NCI-H345 treated with DMSO at 0.1 percent for 48 hours (cell line): ENCODE measurements at regions not wholly inside any gene's neighbourhood (a gene's known extent, or its start where the extent isn't known, plus 50 kb on each side); places are given as distances from the start of the nearest gene placed in this dataset.

Experiments
- DNase-seq: peaks from one replicate; lab custom pipeline; 2025; ENCODE audit not compliant: unreplicated experiment; lab: John Stamatoyannopoulos, UW

DNA sequence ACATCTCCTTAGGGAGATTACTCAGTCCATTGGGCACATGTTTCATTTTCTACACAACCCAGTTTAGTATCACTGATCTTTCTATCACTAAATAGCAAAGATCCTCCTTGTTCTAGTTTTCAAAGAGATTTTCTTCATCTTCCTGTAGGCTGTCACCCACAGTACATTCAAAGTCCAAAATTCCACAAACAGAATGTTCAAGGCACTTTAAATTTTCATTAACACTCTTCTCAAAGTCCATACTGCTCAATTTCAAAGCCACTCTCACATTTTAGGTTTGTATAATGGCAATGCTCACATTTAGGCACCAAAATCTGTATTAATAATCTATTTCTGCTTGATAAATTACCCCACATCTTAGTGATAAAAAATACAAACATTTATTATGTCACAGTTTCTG is 152.8 kb downstream of the FSIP2 start:
- no peak for DNase-seq

GRCh38 chr2:185891804-185892411 is 153.3 kb downstream of the FSIP2 start:
- no peak for DNase-seq

GRCh38 chr2:185892484-185892883 is 153.9 kb downstream of the FSIP2 start:
- DNase-seq, result no peak

GRCh38 chr2:185894223-185894622 is 155.6 kb downstream of the FSIP2 start:
- no peak for DNase-seq

DNA sequence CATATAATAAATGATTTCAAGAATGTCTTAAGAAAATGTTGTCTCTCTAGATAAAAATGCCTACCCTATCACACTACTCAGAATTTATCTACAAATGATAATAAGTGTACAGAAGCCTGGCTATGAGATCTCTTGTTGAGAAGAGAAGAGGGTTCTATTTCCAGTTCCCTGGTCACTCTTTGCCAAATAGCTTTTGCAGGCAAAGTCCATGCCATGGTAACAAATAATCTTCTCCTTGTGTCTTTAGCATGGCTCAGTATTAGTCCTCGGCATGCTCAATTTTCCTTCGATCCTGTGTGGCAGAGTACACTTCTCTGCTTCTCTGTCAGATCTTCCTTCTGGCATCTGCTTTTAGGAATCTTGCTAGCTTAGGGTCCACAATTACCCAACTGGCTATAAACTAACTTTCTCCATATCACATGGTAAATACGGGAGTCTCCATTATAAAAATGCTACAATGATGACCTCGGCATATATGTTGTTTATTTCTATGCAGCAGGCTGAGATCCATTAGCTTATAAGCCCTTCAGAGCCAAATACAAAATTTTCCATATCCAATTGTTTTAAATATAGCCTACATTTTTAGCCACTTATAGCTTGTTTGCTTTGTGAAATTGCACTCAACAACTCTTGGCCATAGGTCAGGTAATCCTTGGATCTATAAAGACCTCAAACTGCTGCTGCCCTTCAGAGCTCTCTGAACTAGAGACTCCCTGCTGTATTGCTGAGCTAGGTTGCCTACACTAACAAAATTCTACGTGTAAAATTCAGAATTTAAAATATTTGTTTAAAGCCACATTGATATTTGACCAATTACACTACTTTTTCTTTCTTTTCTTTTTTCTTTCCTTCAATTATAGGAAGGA is 157.5 kb downstream of the FSIP2 start:
- DNase-seq, result no peak

- no peak for DNase-seq
These were observed 160.8 kb downstream of the FSIP2 start for GRCh38 chr2:185899366-185899765.

- no peak for DNase-seq
These were observed 180.6 kb downstream of the FSIP2 start for GRCh38 chr2:185919155-185919554.

DNA sequence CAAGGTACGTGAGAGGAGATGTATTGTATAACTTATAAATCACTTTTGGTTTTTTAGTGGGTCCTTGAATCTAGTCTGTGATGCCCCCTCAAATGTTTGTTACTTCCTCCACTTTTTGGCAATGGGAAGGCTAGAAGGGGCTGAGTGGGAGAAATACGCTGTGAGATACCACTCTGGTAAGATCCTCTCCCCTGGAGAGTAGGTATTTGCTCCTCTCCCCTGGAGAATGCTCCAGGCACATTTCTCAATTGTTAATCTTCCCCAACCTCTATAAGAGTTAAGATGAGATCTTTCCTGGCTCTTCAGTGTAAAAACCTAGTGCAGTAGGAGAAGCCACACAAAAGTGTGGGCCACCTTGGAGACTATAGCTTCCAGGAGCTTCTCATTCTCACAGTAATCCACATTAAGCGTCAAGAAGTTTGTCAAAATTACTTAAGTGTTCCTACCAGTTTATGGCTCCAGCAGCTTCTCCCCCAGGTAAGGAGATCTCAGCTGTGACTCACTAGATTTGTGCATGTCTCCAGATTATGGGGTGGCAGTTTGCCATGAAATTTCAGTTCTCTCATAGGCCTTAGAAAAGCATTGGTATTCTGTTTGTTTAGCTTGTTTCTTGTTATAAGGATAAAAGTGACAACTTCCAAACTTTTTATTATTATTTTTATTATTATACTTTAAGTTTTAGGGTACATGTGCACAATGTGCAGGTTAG is 182.6 kb downstream of the FSIP2 start:
- DNase-seq, result no peak

DNA sequence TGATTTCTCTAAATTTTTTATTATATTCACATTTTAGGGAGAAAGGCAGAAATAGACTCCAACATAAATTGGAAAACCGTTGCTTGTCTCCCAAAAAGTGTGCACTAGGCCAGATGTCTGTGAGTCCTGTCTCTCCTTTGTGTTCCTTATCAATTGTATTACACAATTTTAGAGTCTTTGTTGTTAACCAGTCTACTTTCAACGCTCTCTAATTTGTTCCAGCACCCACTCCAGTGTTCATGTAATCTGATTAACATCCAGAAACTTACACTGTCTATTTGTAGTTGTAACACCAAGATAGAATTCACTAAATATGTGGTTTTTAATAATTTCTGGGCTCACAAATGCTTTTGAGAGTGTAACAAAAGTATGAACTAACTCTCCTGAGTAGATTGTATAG is 195.6 kb downstream of the FSIP2 start:
- no peak for DNase-seq

DNA sequence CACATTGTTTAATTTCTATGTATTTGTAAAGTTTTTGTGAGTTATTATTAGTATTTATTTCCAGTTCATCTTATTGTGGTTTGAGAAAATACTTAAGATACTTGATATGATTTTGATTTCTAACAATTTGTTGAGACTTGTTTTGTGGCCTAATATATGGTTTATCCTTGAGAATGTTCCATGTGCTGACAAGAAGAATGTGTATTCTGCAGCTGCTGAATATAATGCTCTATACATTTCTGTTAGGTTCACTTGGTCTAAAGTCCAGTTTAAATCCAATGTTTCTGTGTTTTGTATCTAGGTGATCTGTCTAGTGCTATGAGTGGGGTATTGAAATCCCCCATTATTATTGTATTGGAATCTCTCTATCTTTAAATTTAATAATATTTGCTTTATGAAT is 201.3 kb downstream of the FSIP2 start:
- DNase-seq, result no peak

- DNase-seq, result no peak
These were observed 204.3 kb downstream of the FSIP2 start for GRCh38 chr2:185942855-185943254.

DNA sequence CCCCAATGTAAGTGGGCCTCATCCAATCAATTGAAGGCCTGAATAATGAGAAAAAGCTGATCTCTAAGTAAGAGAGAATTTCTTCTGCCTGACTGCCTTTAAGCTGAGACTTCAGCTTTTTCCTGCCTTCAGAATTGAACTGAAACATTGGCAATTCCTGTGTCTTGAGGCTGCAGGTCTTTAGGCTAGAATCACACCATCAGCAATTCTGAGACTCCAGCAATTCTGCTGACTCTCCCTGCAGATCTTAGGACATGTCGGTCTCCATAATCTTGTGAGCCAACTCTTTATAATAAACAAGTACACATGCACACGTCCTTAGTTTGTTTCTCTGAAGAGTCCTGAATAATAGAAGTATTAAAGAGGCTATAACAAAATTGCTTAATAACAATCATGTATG is 209.1 kb downstream of the FSIP2 start:
- no peak for DNase-seq

DNA sequence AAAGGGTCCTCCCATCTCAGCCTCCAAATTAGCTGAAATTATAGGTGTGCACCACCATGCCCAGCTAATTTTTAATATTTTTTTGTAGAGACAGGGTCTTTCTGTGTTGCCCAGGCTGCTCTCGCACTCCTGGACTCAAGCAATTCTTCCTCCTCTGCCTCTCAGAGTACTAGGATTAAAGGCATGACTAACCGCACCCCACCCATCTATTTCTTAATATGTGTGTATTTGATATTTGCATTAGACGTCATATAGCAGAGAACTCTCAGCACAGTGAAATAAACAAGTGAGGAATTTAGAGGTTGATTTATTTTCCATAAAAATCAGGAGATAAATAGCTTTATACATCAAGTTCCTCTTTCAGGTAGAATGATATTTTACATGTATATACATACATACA is 213.5 kb downstream of the FSIP2 start:
- DNase-seq, result no peak

DNA sequence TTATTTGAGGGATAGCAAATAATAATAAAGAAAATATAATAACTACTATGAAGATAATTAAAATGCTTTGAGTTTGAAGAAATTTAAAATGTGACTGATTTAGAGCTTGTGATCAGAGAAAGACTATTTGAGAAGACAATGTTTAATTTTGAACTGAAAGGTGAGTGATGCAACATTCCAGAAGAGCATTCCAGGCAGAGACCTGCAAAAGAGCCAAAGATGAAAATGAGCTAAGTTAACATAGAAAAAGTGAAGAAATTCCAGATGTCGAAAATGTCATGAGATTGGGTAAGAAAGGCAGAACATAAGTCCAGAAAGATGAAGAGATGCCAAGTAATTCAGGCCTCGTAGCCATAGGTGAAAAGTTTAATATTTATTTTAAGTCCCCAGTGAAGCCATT is 215.8 kb downstream of the FSIP2 start:
- DNase-seq, result no peak

DNA sequence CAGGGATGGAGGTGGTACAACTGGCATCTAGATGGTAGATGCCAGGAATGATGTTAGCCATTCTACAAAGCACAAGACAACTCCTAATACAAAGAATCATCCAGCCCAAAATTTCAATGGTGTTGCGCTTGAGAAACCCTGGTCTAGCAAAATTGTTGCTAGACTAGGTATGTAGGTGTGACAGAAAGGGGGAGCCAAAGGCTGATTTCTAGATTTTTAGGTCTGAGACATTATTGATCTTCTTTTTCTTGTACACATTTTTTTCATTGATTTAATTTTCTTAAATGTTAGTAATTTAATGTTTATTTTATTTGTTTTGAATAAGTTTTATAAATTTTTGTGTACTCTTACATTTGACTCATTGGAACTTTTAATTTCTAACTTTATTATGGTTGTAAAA is 216.4 kb downstream of the FSIP2 start:
- DNase-seq, result no peak

DNA sequence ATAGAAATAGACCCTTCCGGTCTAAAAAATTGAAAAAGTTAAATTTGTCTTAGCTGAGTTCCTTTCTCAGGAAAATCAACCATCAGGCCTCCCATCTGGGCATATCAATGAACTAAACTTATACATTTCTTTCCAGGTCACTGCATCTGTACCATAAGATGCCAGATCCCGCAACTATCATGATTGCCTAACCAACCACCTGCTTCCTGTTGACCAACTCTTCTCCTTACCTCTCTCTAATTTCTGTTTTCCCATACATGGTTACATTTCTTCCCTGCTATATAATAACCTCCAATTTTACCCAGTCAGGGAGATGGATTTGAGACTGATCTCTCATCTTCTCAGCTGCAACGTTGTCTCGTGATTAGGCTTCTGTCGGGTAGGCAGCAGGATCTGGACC is 228.7 kb downstream of the FSIP2 start:
- no peak for DNase-seq

GRCh38 chr2:185970148-185970852 is 231.7 kb downstream of the FSIP2 start:
- DNase-seq, result no peak

- DNase-seq, result no peak
These were observed 240.2 kb downstream of the FSIP2 start for GRCh38 chr2:185978634-185979407.

GRCh38 chr2:185979546-185980071 is 241.0 kb downstream of the FSIP2 start:
- DNase-seq, result no peak

DNA sequence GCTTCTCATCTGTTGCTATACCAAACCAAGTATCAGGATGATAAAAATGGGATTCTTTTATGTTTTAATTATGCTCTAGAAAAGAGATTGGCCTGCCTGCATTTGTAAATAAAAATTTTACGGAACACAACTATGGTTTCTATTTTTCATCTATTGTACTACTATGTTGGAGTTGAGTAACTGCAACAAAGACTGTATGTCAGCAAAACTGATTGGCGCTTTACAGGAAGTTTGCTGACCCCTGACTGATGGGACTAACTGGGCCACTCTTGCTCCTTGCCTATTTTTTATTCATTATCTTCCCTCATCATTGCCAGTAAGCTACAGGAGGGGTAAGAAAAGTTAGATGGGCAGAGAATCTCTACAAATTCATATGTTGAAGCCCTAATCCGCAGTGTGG is 242.3 kb downstream of the FSIP2 start:
- DNase-seq, result no peak
